ENCODE measurements at regions not wholly inside any gene's neighbourhood (a gene's known extent, or its start where the extent isn't known, plus 50 kb on each side); places are given as distances from the start of the nearest gene placed in this dataset.

DNA sequence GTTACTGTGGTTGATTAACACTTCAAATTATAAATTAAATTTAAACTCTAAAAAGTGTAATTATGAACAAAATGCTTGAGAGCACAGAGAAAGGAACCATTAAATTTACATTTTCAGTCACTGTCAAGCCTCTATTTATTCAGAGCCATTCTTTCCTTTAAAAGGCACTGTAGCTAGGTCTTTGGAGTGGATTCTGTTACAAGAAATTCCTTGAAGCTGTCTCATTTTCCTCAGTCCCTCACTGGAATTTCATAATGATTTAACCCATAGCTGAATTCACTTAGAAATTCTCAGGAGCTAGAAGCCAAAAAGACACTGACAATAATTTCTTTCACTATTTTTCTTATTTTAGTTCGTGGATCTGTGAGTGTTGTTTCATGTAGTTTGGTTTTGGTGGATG lies 81.2 kb upstream of the TCF12 start:
- no peaks in the 10 kb centered on the region for H3K9me3 Mint-ChIP-seq
- peaks cover 0 to 3% (median 0%) of the 10 kb centered on the region in 3 donors for H3K36me3 Mint-ChIP-seq
- POLR2A ChIA-PET: no interaction called here
- no peak overlapping the region for H3K27ac Mint-ChIP-seq
- DNase-seq: no peak
- no peak overlapping the region for H3K4me3 ChIP-seq (ENCODE audit: low read length)
- CTCF ChIA-PET: no interaction called here
- no peaks in the 10 kb centered on the region for H3K4me1 ChIP-seq (ENCODE audit: insufficient read depth, low read length)
- no peaks in the 10 kb centered on the region for H3K27me3 ChIP-seq (ENCODE audit: insufficient read depth, low read length, poor library complexity, severe bottlenecking)
- peaks cover 0 to 5% of the 10 kb centered on the region in 2 donors for H3K27me3 Mint-ChIP-seq
- no peaks in the 10 kb centered on the region for H3K36me3 ChIP-seq (ENCODE audit: insufficient read depth, low read length)
- H3K27ac ChIP-seq (ENCODE audit: low read depth, low read length): no peak overlapping the region
- no peaks in the 10 kb centered on the region for H3K9me3 ChIP-seq (ENCODE audit: low read length)
- H3K4me3 Mint-ChIP-seq: no peak overlapping the region
- peaks cover 3 to 11% (median 5%) of the 10 kb centered on the region in 3 donors for H3K4me1 Mint-ChIP-seq

- no peak overlapping the region for H3K4me3 ChIP-seq (ENCODE audit: low read length)
- Mint-ChIP-seq H3K27me3 (peaks cover 0 to under 1% of the 10 kb centered on the region in 2 donors), H3K27ac (no peak overlapping the region), H3K4me3 (no peak overlapping the region), H3K4me1 (peaks cover 3 to 11% (median 5%) of the 10 kb centered on the region in 3 donors), H3K9me3 (no peaks in the 10 kb centered on the region), H3K36me3 (peaks cover 0 to under 1% (median 0%) of the 10 kb centered on the region in 3 donors)
- H3K9me3 ChIP-seq (ENCODE audit: low read length): no peaks in the 10 kb centered on the region
- DNase-seq: no peak
- H3K36me3 ChIP-seq (ENCODE audit: insufficient read depth, low read length): no peaks in the 10 kb centered on the region
- H3K27ac ChIP-seq (ENCODE audit: low read depth, low read length): no peak overlapping the region
- ChIA-PET CTCF (no interaction called here), POLR2A (no interaction called here)
- H3K4me1 ChIP-seq (ENCODE audit: insufficient read depth, low read length): no peaks in the 10 kb centered on the region
- no peaks in the 10 kb centered on the region for H3K27me3 ChIP-seq (ENCODE audit: insufficient read depth, low read length, poor library complexity, severe bottlenecking)
Observed at GRCh38 chr15:56835718-56836171, 82.7 kb upstream of the TCF12 start.

- H3K36me3 Mint-ChIP-seq: no peaks in the 10 kb centered on the region
- DNase-seq: no peak
- no peaks in the 10 kb centered on the region for H3K9me3 Mint-ChIP-seq
- H3K27ac Mint-ChIP-seq: no peak overlapping the region
- peaks cover 0 to 3% of the 10 kb centered on the region in 2 donors for H3K27me3 Mint-ChIP-seq
- CTCF ChIA-PET: no interaction called here
- no peak overlapping the region for H3K4me3 Mint-ChIP-seq
- POLR2A ChIA-PET: no interaction called here
- H3K36me3 ChIP-seq (ENCODE audit: insufficient read depth, low read length): no peaks in the 10 kb centered on the region
- H3K4me1 Mint-ChIP-seq: no peaks in the 10 kb centered on the region
- no peaks in the 10 kb centered on the region for H3K4me1 ChIP-seq (ENCODE audit: insufficient read depth, low read length)
- no peaks in the 10 kb centered on the region for H3K27me3 ChIP-seq (ENCODE audit: insufficient read depth, low read length, poor library complexity, severe bottlenecking)
- H3K9me3 ChIP-seq (ENCODE audit: low read length): no peaks in the 10 kb centered on the region
- H3K27ac ChIP-seq (ENCODE audit: low read depth, low read length): no peak overlapping the region
- no peak overlapping the region for H3K4me3 ChIP-seq (ENCODE audit: low read length)
Observed at GRCh38 chr15:56832125-56832524, 86.3 kb upstream of the TCF12 start.

GRCh38 chr15:56831467-56832005 lies 86.9 kb upstream of the TCF12 start:
- Histone ChIP-seq H3K4me1 (ENCODE audit: insufficient read depth, low read length) (no peaks in the 10 kb centered on the region), H3K9me3 (ENCODE audit: low read length) (no peaks in the 10 kb centered on the region), H3K27me3 (ENCODE audit: insufficient read depth, low read length, poor library complexity, severe bottlenecking) (no peaks in the 10 kb centered on the region), H3K4me3 (ENCODE audit: low read length) (no peak overlapping the region), H3K27ac (ENCODE audit: low read depth, low read length) (no peak overlapping the region), H3K36me3 (ENCODE audit: insufficient read depth, low read length) (no peaks in the 10 kb centered on the region)
- no peak for DNase-seq
- ChIA-PET CTCF (no interaction called here), POLR2A (no interaction called here)
- Mint-ChIP-seq H3K4me3 (no peak overlapping the region), H3K36me3 (no peaks in the 10 kb centered on the region), H3K27me3 (peaks cover 0 to 3% of the 10 kb centered on the region in 2 donors), H3K27ac (no peak overlapping the region), H3K9me3 (no peaks in the 10 kb centered on the region), H3K4me1 (no peaks in the 10 kb centered on the region)

DNA sequence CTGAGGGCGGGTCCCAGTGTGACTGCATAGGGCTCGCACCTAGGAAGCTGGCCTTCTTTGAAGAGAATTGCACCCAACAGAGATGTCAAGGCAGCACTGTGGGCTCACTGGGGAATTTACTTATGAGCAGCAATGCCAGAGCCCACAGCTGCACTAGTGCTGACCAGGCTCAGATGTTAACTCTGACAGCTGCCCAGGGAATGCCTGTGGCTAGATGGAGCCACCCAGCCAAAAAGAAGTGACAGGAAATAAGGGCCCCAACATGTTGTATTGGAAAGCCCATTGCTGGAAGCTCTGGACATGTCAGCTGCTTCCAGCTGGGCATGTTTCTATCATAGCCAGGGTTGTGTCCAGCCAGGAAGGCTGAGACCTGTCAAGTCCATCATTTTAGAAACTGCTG lies 90.9 kb upstream of the ZNF280D start:
- DNase-seq: no peak
- Mint-ChIP-seq H3K4me3 (no peak overlapping the region), H3K27me3 (peaks cover 0 to 8% of the 10 kb centered on the region in 2 donors), H3K27ac (no peak overlapping the region), H3K4me1 (no peaks in the 10 kb centered on the region), H3K9me3 (no peaks in the 10 kb centered on the region), H3K36me3 (no peaks in the 10 kb centered on the region)
- ChIA-PET CTCF (interaction anchor here (5.4 kb wide), 1 partner anchor 483 kb away, joined by 21 read pairs; no protein-coding TSS in a partner anchor), POLR2A (no interaction called here)
- H3K27ac ChIP-seq (ENCODE audit: low read depth, low read length): no peak overlapping the region
- no peaks in the 10 kb centered on the region for H3K4me1 ChIP-seq (ENCODE audit: insufficient read depth, low read length)
- no peak overlapping the region for H3K4me3 ChIP-seq (ENCODE audit: low read length)
- no peaks in the 10 kb centered on the region for H3K36me3 ChIP-seq (ENCODE audit: insufficient read depth, low read length)
- no peaks in the 10 kb centered on the region for H3K27me3 ChIP-seq (ENCODE audit: insufficient read depth, low read length, poor library complexity, severe bottlenecking)
- H3K9me3 ChIP-seq (ENCODE audit: low read length): no peaks in the 10 kb centered on the region

- Histone ChIP-seq H3K27me3 (ENCODE audit: insufficient read depth, low read length, poor library complexity, severe bottlenecking) (no peaks in the 10 kb centered on the region), H3K4me3 (ENCODE audit: low read length) (no peak overlapping the region), H3K4me1 (ENCODE audit: insufficient read depth, low read length) (no peaks in the 10 kb centered on the region), H3K9me3 (ENCODE audit: low read length) (no peaks in the 10 kb centered on the region), H3K27ac (ENCODE audit: low read depth, low read length) (no peak overlapping the region), H3K36me3 (ENCODE audit: insufficient read depth, low read length) (no peaks in the 10 kb centered on the region)
- H3K27ac Mint-ChIP-seq: no peak overlapping the region
- no peaks in the 10 kb centered on the region for H3K4me1 Mint-ChIP-seq
- H3K4me3 Mint-ChIP-seq: no peak overlapping the region
- POLR2A ChIA-PET: no interaction called here
- peak in 4 of 5 donors; percentile 19 to 53 (median 29) for DNase-seq
- no peaks in the 10 kb centered on the region for H3K9me3 Mint-ChIP-seq
- H3K27me3 Mint-ChIP-seq: peaks cover 0 to 6% of the 10 kb centered on the region in 2 donors
- CTCF ChIA-PET: interaction anchor here (0.7 to 5.4 kb wide), 3 partner anchors 391 to 491 kb away, joined by 3 to 21 read pairs (median 4); no protein-coding TSS in a partner anchor
- no peaks in the 10 kb centered on the region for H3K36me3 Mint-ChIP-seq
Observed at GRCh38 chr15:56821721-56822425, 88.6 kb upstream of the ZNF280D start.

DNA sequence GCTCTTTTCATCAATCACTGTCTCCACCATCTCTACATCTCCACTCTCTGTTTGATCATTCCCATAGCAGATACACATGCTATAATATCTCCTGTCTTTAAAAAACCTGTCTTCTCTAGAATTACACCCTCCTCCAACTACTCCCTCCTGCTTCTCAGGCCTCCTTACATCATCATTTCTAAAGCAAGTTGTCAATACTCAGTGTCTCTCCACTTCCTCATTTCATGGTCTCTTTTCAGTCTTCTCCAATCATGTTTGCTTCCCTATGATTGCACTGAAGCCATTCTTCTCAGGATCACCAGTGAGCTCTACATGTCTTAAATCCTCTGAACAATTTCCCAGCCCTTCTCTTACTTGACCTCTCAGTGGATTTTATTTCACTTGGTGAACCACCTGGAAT lies 87.0 kb upstream of the ZNF280D start:
- no peak overlapping the region for H3K27ac Mint-ChIP-seq
- H3K4me3 Mint-ChIP-seq: no peak overlapping the region
- no peak overlapping the region for H3K4me3 ChIP-seq (ENCODE audit: low read length)
- ChIA-PET POLR2A (no interaction called here), CTCF (interaction anchor here (5.4 kb wide), 1 partner anchor 487 kb away, joined by 21 read pairs; no protein-coding TSS in a partner anchor)
- no peaks in the 10 kb centered on the region for H3K27me3 ChIP-seq (ENCODE audit: insufficient read depth, low read length, poor library complexity, severe bottlenecking)
- no peaks in the 10 kb centered on the region for H3K36me3 ChIP-seq (ENCODE audit: insufficient read depth, low read length)
- H3K4me1 ChIP-seq (ENCODE audit: insufficient read depth, low read length): no peaks in the 10 kb centered on the region
- H3K9me3 ChIP-seq (ENCODE audit: low read length): no peaks in the 10 kb centered on the region
- H3K27me3 Mint-ChIP-seq: peaks cover 0 to 2% of the 10 kb centered on the region in 2 donors
- no peak for DNase-seq
- H3K36me3 Mint-ChIP-seq: no peaks in the 10 kb centered on the region
- H3K27ac ChIP-seq (ENCODE audit: low read depth, low read length): no peak overlapping the region
- no peaks in the 10 kb centered on the region for H3K9me3 Mint-ChIP-seq
- H3K4me1 Mint-ChIP-seq: no peaks in the 10 kb centered on the region

DNA sequence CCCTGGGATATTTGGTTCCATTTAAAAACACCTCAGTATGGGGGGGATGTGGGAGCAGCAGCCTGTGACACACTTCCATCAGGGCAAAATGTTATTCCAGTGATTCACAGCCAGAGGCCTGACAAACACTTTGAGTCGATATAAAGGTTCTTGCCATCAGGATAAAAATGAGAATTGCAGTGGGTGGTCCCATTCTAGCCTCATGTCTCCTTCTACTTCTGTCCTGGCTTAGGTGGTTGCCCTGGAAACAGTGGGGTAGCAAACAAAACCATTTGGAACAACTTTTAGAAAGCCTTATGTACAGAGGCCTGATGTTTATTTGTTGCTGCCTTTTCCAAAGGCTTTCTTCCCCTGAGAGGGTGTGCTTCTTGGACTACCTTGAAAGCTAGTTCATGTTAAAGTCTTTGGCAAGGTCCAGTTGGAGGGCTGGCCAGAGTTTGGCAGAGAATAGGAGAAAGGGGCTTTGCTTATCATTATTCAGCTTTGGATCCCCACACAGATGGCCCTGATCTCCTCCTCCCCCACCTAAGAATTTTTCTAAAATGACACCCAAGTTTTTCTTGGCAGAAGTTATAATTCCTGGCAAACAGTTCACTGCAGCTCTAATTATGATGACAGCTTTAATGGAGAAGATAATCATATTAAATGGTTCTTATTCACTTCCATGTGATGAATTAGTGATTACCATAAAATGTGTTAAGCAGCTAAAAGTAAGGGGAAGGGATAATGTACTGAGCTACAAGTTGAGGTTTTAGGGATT lies 84.2 kb upstream of the ZNF280D start:
- Mint-ChIP-seq H3K36me3 (no peaks in the 10 kb centered on the region), H3K9me3 (no peaks in the 10 kb centered on the region), H3K4me3 (no peak overlapping the region), H3K27me3 (peaks cover 0 to 2% of the 10 kb centered on the region in 2 donors), H3K4me1 (no peaks in the 10 kb centered on the region), H3K27ac (no peak overlapping the region)
- CTCF ChIA-PET: no interaction called here
- no peak for DNase-seq
- Histone ChIP-seq H3K27ac (ENCODE audit: low read depth, low read length) (no peak overlapping the region), H3K4me3 (ENCODE audit: low read length) (no peak overlapping the region), H3K9me3 (ENCODE audit: low read length) (no peaks in the 10 kb centered on the region), H3K27me3 (ENCODE audit: insufficient read depth, low read length, poor library complexity, severe bottlenecking) (no peaks in the 10 kb centered on the region), H3K4me1 (ENCODE audit: insufficient read depth, low read length) (no peaks in the 10 kb centered on the region), H3K36me3 (ENCODE audit: insufficient read depth, low read length) (no peaks in the 10 kb centered on the region)
- POLR2A ChIA-PET: no interaction called here

Measured in CD8-positive, alpha-beta memory T cell (primary cell).